ENCODE measurements at regions not wholly inside any gene's neighbourhood (a gene's known extent, or its start where the extent isn't known, plus 50 kb on each side); places are given as distances from the start of the nearest gene placed in this dataset.

DNA sequence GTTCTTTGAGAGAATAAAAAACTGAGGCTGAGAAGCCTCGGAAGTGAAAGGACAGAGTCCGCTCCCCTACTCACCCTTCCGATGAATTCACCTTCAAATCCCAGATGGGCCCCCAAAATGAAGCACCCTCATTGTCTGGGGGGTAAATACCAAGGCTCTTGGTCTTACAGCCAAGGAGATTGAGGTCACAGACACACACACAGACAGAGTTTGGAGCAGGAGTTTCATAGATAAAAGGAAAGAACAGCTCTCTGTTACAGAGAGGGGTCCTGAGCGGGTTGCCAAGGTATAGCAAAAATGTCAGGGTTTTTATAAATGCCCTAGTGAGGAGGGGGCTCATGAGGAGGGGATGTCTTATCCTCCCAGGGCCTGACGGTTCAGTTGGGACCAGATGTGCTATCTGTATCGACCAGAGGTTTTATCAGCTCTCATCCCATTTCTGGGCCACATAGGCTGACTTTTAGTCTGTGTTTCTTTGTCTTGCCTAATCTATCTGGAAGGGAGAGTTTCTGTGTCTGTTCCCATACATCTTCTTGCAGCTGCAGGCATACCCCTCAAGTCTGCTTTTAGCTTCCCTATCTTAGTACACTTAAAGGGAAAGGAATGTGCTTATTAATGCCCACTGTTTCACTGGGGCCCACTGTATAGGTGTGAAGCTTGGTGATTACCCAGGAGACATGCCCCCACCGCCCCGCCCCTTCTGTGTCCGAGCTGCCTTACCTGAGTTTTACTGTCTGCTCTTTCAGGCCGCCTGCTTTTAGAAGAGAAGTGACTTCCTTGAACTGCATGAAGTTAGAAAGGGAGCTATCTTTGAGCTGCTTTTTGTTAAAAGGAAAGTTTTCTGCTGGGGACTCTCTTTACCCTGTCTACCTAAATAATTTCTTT, 66.8 kb upstream of the ATP11B start:
- H3K36me3 ChIP-seq (ENCODE audit: insufficient read depth, low read length), result no peaks in the 10 kb centered on the region
- no peak overlapping the region for H3K4me3 ChIP-seq (ENCODE audit: low read depth in 1 of 2, low read length in 2 of 2)
- no peaks in the 10 kb centered on the region for H3K9me3 ChIP-seq (ENCODE audit: low read length)
- H3K4me1 ChIP-seq (ENCODE audit: insufficient read depth, low read length), result no peaks in the 10 kb centered on the region
- H3K9ac ChIP-seq (ENCODE audit: low read length), result no peak overlapping the region
- H3K27ac ChIP-seq (ENCODE audit: low read depth, low read length), result no peak overlapping the region
- H3K27me3 ChIP-seq (ENCODE audit: control insufficient read depth in 1 of 2, insufficient read depth in 2 of 2, low read length in 2 of 2), result no peaks in the 10 kb centered on the region

DNA sequence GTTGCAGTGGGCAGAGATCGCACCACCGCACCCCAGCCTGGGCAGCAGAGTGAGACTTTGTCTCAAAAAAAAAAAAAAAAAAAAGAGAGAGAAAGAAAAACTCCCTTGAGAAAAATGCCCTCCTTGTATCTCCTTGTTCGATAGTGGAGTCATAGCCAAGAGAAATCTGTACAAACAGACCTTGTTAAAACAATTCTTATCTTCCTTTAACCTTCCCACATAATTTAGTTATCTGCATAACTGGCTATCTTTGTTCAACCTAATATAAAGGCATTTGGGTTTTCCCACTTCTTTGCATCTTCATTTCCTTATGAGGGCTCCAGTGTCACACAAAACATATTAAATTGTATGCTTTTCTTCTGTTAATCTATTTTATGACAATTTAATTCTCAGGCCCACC, 65.1 kb upstream of the ATP11B start:
- H3K9ac ChIP-seq (ENCODE audit: low read length), result no peak overlapping the region
- H3K4me3 ChIP-seq (ENCODE audit: low read depth in 1 of 2, low read length in 2 of 2), result no peak overlapping the region
- H3K27ac ChIP-seq (ENCODE audit: low read depth, low read length), result no peak overlapping the region
- H3K4me1 ChIP-seq (ENCODE audit: insufficient read depth, low read length), result no peaks in the 10 kb centered on the region
- no peaks in the 10 kb centered on the region for H3K9me3 ChIP-seq (ENCODE audit: low read length)
- H3K27me3 ChIP-seq (ENCODE audit: control insufficient read depth in 1 of 2, insufficient read depth in 2 of 2, low read length in 2 of 2), result no peaks in the 10 kb centered on the region
- H3K36me3 ChIP-seq (ENCODE audit: insufficient read depth, low read length), result no peaks in the 10 kb centered on the region

DNA sequence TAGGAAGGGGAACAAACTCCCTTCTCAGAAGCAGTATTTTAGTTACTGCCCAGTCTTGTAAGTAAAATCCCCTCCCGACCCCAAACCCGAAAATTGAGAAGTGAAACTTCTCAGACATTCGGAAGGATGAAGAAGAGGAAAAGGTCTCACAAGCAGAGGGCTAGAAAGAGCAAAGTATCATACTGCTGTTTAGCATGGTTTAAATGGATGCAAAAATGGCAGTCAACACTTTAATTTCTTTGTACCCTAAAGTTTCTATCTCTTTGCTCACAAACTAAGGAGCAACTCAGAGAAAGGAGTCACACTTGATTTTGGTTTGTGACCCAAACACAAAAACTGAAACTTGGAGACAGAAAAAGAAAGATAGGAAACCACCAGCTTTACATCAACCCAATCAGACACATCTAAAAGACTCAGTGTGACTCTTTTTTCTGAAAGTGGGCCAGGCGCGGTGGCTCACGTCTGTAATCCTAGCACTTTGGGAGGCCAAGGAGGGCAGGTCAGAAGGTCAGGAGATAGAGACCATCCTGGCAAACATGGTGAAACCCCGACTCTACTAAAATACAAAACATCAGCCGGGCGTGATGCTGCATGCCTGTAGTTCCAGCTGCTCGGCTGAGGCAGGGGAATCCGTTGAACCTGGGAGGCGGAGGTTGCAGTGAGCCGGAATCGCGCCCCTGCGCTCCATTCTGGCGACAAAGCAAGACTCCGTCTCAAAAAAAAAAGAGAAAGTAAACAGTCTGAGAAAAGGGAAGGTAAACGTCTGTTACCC, 63.2 kb upstream of the ATP11B start:
- no peak overlapping the region for H3K27ac ChIP-seq (ENCODE audit: low read depth, low read length)
- no peak overlapping the region for H3K9ac ChIP-seq (ENCODE audit: low read length)
- no peaks in the 10 kb centered on the region for H3K27me3 ChIP-seq (ENCODE audit: control insufficient read depth in 1 of 2, insufficient read depth in 2 of 2, low read length in 2 of 2)
- no peaks in the 10 kb centered on the region for H3K36me3 ChIP-seq (ENCODE audit: insufficient read depth, low read length)
- H3K9me3 ChIP-seq (ENCODE audit: low read length), result no peaks in the 10 kb centered on the region
- no peaks in the 10 kb centered on the region for H3K4me1 ChIP-seq (ENCODE audit: insufficient read depth, low read length)
- H3K4me3 ChIP-seq (ENCODE audit: low read depth in 1 of 2, low read length in 2 of 2), result no peak overlapping the region

DNA sequence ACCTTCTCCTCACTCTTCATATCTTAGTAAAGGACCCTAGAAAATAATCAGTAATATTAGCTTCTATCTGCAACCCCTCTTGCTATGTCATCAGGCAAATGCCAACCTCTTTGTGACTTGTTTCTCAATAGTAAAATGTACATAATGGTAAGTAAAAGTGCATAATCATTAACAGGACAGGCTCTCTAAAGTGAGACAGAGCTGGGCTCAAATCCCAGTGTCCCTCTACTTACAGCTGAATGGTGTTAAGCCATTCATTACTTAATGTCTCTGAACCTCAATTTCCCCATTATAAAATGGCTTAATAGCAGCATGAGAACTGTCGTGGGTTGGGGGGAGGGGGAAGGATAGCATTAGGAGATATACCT, 62.6 kb upstream of the ATP11B start:
- no peak overlapping the region for H3K9ac ChIP-seq (ENCODE audit: low read length)
- H3K9me3 ChIP-seq (ENCODE audit: low read length), result no peaks in the 10 kb centered on the region
- H3K4me3 ChIP-seq (ENCODE audit: low read depth in 1 of 2, low read length in 2 of 2), result no peak overlapping the region
- H3K36me3 ChIP-seq (ENCODE audit: insufficient read depth, low read length), result no peaks in the 10 kb centered on the region
- H3K27me3 ChIP-seq (ENCODE audit: control insufficient read depth in 1 of 2, insufficient read depth in 2 of 2, low read length in 2 of 2), result no peaks in the 10 kb centered on the region
- H3K4me1 ChIP-seq (ENCODE audit: insufficient read depth, low read length), result no peaks in the 10 kb centered on the region
- no peak overlapping the region for H3K27ac ChIP-seq (ENCODE audit: low read depth, low read length)

GRCh38 chr3:182731764-182732163, 61.5 kb upstream of the ATP11B start:
- H3K9ac ChIP-seq (ENCODE audit: low read length), result no peak overlapping the region
- H3K27me3 ChIP-seq (ENCODE audit: control insufficient read depth in 1 of 2, insufficient read depth in 2 of 2, low read length in 2 of 2), result no peaks in the 10 kb centered on the region
- no peaks in the 10 kb centered on the region for H3K9me3 ChIP-seq (ENCODE audit: low read length)
- H3K4me1 ChIP-seq (ENCODE audit: insufficient read depth, low read length), result no peaks in the 10 kb centered on the region
- H3K4me3 ChIP-seq (ENCODE audit: low read depth in 1 of 2, low read length in 2 of 2), result no peak overlapping the region
- no peaks in the 10 kb centered on the region for H3K36me3 ChIP-seq (ENCODE audit: insufficient read depth, low read length)
- no peak overlapping the region for H3K27ac ChIP-seq (ENCODE audit: low read depth, low read length)

GRCh38 chr3:182732232-182733015, 60.9 kb upstream of the ATP11B start:
- Histone ChIP-seq H3K9ac (ENCODE audit: low read length) (no peak overlapping the region), H3K4me1 (ENCODE audit: insufficient read depth, low read length) (no peaks in the 10 kb centered on the region), H3K27me3 (ENCODE audit: control insufficient read depth in 1 of 2, insufficient read depth in 2 of 2, low read length in 2 of 2) (no peaks in the 10 kb centered on the region), H3K36me3 (ENCODE audit: insufficient read depth, low read length) (no peaks in the 10 kb centered on the region), H3K27ac (ENCODE audit: low read depth, low read length) (no peak overlapping the region), H3K9me3 (ENCODE audit: low read length) (no peaks in the 10 kb centered on the region), H3K4me3 (ENCODE audit: low read depth in 1 of 2, low read length in 2 of 2) (no peak overlapping the region)

GRCh38 chr3:182735672-182736071, 57.6 kb upstream of the ATP11B start:
- no peaks in the 10 kb centered on the region for H3K4me1 ChIP-seq (ENCODE audit: insufficient read depth, low read length)
- H3K9ac ChIP-seq (ENCODE audit: low read length), result no peak overlapping the region
- H3K27me3 ChIP-seq (ENCODE audit: control insufficient read depth in 1 of 2, insufficient read depth in 2 of 2, low read length in 2 of 2), result peaks cover 0 to 3% of the 10 kb centered on the region in 2 donors
- H3K36me3 ChIP-seq (ENCODE audit: insufficient read depth, low read length), result no peaks in the 10 kb centered on the region
- H3K4me3 ChIP-seq (ENCODE audit: low read depth in 1 of 2, low read length in 2 of 2), result no peak overlapping the region
- no peak overlapping the region for H3K27ac ChIP-seq (ENCODE audit: low read depth, low read length)
- no peaks in the 10 kb centered on the region for H3K9me3 ChIP-seq (ENCODE audit: low read length)

- Histone ChIP-seq H3K27me3 (ENCODE audit: control insufficient read depth in 1 of 2, insufficient read depth in 2 of 2, low read length in 2 of 2) (peaks cover 0 to 4% of the 10 kb centered on the region in 2 donors), H3K9ac (ENCODE audit: low read length) (no peak overlapping the region), H3K4me1 (ENCODE audit: insufficient read depth, low read length) (no peaks in the 10 kb centered on the region), H3K36me3 (ENCODE audit: insufficient read depth, low read length) (no peaks in the 10 kb centered on the region), H3K27ac (ENCODE audit: low read depth, low read length) (no peak overlapping the region), H3K4me3 (ENCODE audit: low read depth in 1 of 2, low read length in 2 of 2) (no peak overlapping the region), H3K9me3 (ENCODE audit: low read length) (no peaks in the 10 kb centered on the region)
These were observed 55.5 kb upstream of the ATP11B start for GRCh38 chr3:182737825-182738224.

DNA sequence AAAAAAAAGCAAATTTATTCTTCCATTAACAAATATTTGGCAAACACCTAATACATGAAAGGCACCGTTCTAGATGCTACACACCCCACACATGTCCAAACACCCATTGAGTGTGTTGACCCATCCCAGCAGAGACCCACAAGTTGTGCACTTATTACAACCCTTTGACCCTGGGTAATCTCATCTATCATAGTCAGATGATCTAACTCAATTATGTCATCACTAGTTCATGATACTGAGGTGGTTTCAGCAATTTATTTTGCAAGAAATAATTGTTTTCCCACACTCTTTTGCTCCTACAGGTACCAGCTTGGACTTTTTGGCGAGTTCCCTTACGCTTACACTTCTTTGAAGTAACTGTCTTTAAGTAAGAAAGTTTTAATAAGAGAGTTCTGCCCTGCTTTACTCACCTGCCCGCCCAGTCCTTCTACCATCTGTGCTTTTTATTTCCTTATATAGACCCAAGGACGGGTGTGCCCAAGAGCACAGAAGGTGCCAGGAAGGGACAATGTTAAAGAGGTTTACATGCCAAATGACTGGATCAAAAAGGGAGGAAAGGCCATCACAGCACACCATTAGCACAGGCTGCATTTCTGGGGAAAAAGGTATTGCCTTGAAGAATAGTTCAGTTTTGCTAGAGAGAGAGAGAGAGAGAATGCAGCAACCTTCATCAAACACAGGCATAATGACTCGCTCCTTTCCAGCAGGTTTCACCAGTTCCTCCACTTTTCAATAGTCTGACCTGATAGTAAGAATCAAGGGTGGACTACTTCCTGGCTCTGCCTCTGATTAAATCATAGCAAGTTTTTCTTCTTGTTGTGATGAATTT, 54.5 kb upstream of the ATP11B start:
- no peak overlapping the region for H3K4me3 ChIP-seq (ENCODE audit: low read depth in 1 of 2, low read length in 2 of 2)

DNA sequence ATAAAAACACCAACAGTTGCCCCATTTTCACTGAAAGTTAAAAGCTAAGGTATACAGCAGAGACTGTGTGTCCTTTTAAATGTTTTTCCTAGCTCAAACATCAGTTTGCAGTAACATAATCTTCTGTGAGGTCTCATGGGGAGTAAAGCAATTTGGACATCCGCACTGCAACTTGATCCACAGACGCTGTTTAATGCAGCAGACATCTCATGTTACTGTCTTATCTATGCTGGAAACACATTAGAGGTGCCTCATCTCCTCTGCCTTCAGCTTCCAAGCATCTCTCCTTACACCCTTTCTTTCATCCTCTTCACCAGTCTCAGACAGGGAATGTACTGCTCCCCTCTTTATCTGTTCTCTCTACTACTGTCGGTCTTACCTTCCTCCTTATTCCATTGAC, 53.7 kb upstream of the ATP11B start:
- Histone ChIP-seq H3K27ac (ENCODE audit: low read depth, low read length) (no peak overlapping the region), H3K9ac (ENCODE audit: low read length) (no peak overlapping the region), H3K4me3 (ENCODE audit: low read depth in 1 of 2, low read length in 2 of 2) (no peak overlapping the region), H3K9me3 (ENCODE audit: low read length) (no peaks in the 10 kb centered on the region), H3K27me3 (ENCODE audit: control insufficient read depth in 1 of 2, insufficient read depth in 2 of 2, low read length in 2 of 2) (peaks cover 0 to 4% of the 10 kb centered on the region in 2 donors), H3K4me1 (ENCODE audit: insufficient read depth, low read length) (no peaks in the 10 kb centered on the region), H3K36me3 (ENCODE audit: insufficient read depth, low read length) (no peaks in the 10 kb centered on the region)

More for the DNA sequence above, 54.5 kb upstream of the ATP11B start:
- Histone ChIP-seq H3K4me1 (ENCODE audit: insufficient read depth, low read length) (no peaks in the 10 kb centered on the region), H3K9me3 (ENCODE audit: low read length) (no peaks in the 10 kb centered on the region), H3K27me3 (ENCODE audit: control insufficient read depth in 1 of 2, insufficient read depth in 2 of 2, low read length in 2 of 2) (peaks cover 0 to 4% of the 10 kb centered on the region in 2 donors), H3K36me3 (ENCODE audit: insufficient read depth, low read length) (no peaks in the 10 kb centered on the region), H3K27ac (ENCODE audit: low read depth, low read length) (no peak overlapping the region), H3K9ac (ENCODE audit: low read length) (no peak overlapping the region)
